Stimulated activated CD4-positive, alpha-beta T cell treated with anti-CD3 and anti-CD28 coated beads, Interleukin-12 subunit alpha, Interleukin-12 subunit beta, amount 100 ng/mL, for 24 hours (primary cell): ENCODE measurements at regions not wholly inside any gene's neighbourhood (a gene's known extent, or its start where the extent isn't known, plus 50 kb on each side); places are given as distances from the start of the nearest gene placed in this dataset.

Experiments used
- DNase-seq, 2 experiments: peaks; one replicate each; pipeline ENCODE4 v3.0.0-alpha.2; 2020; ENCODE audit warnings: low read depth in 2 of 2

DNA sequence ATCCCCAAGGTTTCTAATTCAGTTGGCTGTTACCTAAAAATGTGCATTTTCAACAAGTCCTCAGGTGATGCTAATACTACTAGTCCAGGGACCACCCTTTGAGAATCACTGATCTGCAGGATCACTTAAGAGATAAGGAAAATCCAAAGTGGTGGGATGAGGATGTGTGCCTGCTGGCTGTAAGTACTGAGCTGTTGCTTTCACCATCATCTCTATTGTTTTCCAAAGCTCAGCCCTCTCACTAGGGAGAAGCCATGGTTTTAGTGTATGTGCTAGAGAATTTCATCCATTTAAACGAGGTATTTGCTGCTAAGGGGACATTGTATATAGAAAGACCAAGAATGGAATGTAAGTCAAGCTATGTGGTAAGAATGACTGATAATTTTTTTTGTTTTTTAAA is 202.3 kb downstream of the KIF21A start:
- DNase-seq = no peak

DNA sequence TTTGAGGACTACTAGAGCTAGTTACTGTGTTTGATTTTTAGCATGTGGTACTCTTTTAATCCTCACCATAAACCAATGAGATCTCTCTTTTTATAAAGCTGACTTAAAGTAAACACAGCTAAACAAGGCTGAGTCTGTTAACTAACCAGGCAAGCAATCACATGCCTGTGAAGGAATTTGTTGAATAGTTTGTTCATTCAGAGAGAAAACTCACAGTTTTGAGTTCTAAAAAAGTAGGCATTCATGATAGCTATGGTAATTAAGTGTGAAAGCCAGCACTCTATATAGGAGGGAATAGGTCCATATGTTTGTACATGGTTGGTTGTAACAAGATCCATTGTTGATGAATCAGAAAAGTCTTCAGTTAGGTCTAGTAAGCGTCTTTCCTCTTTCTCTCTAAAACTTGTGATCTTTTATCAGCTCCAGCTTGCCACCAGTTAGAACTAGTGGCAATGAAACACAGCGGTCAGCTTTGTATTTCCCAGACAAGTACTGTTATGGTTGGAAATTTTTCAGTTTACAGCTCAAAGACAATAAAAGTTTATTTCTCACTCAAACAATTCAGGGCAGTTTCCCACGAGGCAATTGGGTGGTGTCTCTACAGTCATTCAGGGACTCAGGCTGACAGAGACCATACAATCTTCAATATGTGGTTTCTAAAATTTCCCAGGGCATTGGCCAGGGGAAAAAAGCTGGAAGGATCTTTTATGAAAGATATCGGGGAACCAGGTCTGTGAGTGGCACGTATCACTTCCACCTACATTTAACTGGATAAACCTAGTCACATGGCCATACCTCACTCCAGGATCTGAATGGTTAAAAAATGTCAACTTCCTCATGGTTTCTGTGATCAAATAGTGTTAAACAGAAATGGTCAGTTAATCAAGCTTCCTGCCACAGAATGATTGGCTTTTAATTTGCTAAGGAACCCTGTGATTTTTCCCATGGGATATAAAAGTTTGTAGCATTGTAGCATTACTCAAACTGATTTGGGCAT is 203.1 kb downstream of the KIF21A start:
- DNase-seq = no peak

DNA sequence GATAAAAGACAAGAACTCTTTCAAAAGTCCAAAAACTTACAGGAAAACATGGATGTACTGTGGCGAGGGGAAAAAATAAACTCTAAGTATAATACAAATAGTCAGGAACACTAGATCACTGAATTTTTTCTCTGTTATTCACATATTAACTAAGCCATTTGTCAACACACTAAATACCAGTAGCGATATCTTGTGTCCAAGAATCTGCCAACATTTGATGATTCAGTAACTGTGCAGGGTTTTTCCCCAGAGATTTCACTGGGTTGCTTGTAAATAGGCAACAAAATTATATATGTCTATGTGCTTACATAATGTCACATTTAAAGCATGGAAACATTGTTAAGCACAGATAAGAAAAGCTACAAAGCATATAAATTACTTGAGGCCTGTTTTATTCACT is 205.9 kb downstream of the KIF21A start:
- no peak for DNase-seq

DNA sequence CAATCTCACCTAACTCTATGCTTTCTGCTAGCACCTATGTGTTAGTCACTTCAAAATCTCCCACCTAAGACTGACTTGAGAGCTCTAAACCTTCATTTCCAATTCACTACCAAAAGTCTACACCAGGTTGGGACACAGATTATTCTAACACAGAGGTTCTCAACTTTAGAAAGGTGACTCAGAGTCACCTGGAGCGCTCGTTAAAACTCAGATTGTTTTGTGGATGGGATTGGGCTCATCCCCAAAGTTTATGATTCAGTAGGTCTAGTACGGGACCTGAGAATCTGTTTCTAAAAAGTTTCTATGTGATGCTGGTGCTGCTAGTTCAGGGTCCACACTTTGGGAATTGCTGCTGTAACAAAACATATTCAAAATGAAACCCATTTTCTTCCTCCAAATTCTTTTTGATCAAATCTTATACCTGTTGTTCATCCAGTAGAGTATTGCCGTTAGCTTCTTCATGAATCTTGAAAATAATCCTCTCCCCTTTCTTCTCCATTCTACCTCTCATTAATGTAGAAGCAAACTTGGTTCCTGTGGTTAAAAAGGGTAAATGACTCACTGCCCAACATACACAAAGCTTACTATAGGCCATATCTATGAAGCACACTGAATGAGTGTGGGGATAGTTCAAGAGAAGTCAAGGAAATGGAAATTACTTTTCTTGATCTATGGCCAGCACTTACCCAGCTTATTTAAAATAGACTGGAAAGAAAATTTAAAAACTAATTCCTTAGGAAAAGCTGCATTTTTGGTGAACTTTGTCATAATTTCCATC is 206.7 kb downstream of the KIF21A start:
- DNase-seq = no peak

DNA sequence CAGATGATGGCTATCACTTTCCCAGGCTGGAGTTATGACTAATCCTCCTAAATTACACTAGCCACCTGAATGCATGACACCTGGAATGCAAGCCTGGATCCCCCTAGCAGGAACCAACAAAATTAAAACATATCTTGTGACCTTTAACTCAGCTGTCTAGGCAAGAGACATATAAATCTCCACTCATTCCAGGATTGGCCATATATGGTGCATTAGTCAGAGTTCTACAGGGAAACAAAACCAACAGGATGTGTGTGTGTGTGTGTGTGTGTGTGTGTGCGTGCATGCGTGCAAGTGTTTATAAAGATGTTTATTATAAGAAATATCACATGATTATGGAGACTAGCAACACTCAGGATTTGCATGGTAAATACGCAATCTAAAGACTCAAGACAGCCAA is 212.8 kb downstream of the KIF21A start:
- no peak for DNase-seq

DNA sequence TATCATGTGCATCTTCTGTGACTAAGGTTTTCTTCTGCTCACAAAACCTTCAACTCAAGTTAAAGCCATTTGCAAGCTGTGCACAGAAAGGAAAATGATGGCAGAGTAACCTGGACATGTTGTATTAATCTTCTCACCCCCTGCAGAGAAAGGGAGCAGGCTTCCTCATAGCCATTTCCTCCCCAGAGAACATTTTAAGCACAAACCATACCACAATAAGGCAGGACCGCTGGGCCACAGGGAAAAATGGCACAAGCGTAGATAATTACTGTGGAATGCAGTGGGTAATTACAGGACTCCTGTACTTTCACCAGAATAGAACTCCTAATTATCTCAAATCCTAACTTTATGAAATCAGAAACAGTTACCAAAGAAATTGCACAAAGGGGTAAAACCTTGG is 215.7 kb downstream of the KIF21A start:
- DNase-seq = no peak

DNA sequence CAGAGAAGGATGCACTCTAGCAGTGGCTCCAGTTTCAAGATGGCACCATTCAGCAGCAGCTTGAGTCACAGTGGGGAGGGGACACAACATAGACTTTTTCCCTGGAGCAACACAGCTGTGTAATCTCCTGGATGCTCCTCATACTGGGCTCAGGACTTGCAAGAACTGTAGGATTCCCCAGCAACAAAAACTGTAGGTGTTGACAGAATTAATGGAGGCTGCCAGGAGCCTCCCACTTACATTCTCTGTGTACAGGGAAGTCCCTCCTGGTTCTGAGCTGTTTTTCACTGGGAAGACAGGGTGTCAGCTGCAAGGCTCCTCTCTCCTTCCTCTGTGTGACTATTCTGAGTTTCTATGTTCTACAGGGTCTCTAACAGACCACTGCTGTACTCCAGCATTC is 217.9 kb downstream of the KIF21A start:
- DNase-seq = no peak

DNA sequence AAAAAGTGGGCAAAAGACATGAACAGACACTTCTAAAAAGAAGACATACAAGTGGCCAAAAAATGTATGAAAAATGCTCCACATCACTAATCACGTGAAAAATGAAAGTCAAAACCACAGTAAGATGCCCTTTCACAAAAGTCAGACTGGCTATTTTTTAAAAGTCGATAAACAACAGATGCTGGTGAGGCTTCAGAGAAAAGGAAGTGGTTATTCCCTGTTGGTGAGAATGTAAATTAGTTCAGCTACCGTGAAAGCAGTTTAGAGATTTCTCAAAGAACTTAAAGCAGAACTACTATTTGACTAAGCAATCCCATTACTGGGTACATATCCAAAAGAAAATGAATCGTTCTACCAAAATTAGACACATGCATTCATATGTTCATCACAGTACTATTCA is 237.0 kb downstream of the KIF21A start:
- DNase-seq = no peak

DNA sequence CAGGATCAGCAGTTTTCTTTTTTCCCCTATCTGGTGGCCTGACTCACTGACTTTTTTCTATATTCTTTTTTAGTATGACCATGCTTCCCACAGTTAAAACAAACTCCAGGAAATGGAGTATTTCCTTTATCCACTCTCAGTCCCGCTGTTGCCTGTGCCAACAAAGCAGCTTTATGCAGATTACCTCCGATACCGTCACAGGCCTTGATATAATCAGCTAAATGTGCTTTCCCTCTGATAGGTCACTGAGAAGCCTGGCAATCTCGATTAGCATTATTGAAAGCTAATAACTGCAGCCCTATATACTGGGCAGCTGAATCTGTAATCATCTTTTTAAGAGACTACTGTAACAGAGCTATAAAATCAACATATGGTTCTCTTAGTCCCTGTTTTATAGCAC is 243.6 kb downstream of the KIF21A start:
- no peak for DNase-seq

DNA sequence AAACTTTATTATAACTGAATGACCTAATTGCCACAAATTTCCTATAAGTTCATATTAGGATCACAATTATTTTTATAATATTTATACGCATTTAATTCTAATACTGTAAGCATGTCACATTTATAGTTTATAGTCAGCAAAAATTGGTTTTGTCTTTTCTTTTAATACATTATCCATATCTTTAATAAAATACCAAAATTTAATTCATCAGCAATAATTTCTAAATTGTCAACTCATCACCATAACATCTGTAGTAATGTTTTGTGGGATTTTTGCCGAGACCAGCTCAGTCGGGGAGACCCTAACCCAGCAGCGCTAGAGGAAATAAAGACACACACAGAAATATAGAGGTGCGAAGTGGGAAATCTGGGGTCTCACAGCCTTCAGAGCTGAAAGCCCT is 254.2 kb downstream of the KIF21A start:
- DNase-seq = no peak

DNA sequence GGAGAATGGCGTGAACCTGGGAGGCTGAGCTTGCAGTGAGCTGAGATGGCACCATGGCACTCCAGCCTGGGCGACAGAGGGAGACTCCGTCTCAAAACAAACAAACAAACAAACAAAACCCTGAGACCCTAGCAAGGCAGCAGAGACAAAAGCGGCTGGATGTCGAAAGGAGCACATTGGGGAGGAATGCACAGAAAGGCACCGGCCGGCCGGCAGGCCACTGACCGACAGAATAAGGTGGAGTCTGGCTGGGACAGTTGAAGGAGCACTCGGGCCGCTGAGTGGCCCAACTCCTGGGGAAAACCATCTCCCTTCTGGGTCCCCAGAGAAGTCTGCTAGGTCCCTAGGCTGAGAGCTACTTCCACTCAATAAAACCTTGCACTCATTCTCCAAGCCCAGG is 256.2 kb downstream of the KIF21A start:
- no peak for DNase-seq

DNA sequence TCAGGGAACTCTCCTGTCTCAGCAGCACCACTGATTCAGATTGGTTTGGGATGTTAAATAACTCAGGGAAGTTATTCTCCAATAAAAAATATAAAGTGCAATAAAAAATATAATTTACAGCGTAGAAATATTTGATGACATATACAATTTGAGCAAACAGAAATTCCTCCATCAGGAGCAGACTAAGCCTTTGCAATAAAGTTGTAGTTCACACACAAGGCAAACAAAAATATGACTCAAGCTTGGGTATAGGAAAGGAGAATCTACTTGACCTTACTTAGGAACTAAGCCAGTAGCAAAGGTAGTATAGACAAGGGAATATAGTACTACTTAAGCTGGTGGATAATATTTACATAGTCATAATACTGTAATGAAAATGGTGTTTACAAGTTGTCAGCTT is 264.1 kb downstream of the KIF21A start:
- DNase-seq = no peak

DNA sequence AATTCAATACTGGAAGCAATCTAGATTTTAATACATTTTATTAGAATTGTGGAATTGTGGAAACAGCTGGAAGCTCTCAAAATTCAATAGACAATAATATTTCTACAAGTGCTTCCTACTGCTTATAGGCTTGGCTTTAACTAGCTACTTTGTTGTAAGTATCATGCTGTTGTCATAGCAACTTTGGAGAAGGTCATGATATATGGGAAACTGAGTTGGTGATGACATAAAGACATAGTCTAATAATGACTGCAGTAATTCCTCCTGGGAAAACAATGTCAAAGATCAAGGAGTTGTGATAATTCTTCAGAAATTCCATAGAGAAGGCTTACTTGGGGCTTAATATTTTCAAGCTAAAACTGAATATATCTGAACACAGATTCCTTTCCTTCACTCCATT is 266.6 kb downstream of the KIF21A start:
- no peak for DNase-seq

DNA sequence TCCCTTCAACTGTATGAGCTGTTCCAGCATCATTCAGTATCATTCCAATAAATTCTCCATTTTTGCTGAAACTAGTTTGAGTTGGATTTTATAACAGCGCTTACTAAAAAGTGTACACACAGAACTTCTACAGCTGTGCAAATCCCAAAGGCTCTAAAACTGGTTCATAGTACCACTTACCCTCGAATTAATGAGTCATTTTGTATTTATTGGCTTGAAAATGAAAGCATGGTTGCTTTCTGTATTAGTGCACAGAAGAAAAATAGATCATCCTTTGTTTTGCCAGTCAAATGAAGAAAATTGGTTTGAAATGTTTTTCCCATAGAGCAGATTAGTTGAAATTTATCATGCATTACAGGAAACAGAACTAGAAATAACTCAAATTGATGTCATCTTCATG is 268.3 kb upstream of the CPNE8 start:
- no peak for DNase-seq

DNA sequence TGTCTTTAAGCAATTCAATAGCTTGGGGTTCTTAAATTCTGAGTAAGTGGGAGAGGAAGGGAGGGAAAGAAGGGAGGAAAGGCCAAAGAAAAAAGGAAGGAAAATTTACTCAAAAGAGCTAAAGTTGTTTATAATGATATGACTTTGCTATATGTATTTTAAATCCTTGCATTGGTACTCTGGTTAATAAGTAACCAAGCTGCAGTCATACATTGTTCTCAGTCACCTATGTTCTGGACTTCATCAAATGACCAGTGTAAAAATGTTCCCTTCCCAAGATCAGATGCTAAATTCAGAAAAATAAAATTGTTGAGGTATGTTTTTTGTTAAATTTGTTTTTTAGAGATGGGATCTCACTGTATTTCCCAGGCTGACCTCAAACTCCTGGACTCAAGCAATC is 259.9 kb upstream of the CPNE8 start:
- DNase-seq = no peak

DNA sequence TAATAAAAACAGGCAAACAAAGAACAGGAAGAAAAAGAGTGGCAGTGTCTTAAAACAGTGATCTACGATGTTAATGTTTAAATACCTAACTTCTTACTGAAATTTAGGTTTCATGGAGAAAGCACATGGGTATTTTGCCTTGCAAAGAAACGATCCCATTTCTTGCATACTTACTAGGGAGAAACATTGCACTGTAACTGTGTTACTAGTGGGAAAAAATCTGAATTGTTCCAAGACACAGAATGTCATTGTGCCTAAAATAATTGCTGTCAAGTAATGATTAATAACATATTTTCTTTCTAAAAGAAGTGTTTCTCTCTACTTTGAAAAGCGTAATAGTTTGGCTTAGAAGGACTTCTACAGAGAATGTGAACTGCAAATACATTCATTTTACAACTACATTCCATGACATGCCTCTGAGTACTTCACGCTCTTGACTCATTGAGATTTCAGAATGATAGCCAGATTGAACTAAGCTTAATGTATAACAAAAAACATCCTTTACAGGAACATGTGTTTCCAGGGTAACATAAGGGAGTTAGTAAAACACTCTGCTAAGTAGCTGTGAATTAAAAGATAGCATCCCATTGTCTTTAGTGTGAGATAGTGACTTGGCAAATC is 256.2 kb upstream of the CPNE8 start:
- no peak for DNase-seq

DNA sequence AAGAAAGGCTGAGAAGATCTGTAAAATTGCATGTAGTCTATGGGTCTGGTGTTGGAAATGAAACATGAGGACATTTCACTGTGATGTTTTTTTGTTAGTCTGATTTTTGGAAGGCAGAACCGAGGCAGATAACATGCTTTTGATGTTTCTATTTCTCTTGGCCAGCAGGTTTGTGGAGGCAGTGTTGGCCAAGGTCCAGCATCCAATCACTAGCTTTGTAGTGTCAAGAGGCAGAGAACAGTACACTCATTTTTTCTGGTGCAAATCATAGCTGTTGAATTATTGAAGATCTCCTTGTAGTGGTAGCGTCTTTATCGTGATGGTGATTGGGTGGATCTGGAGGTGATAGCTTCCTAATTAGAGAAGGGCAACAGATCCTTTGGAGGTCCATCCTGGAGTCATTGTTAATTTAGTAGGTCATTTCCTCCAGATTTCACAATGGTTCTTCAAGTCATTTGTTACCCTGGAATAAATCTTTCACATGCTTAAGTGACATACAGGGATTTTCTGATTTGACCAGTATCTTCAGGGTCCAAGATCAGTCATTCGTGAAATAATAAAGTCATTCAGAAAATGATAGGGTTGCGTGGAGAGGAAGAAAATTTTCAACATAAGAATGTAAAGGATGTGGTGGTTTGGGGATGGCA is 252.4 kb upstream of the CPNE8 start:
- no peak for DNase-seq

DNA sequence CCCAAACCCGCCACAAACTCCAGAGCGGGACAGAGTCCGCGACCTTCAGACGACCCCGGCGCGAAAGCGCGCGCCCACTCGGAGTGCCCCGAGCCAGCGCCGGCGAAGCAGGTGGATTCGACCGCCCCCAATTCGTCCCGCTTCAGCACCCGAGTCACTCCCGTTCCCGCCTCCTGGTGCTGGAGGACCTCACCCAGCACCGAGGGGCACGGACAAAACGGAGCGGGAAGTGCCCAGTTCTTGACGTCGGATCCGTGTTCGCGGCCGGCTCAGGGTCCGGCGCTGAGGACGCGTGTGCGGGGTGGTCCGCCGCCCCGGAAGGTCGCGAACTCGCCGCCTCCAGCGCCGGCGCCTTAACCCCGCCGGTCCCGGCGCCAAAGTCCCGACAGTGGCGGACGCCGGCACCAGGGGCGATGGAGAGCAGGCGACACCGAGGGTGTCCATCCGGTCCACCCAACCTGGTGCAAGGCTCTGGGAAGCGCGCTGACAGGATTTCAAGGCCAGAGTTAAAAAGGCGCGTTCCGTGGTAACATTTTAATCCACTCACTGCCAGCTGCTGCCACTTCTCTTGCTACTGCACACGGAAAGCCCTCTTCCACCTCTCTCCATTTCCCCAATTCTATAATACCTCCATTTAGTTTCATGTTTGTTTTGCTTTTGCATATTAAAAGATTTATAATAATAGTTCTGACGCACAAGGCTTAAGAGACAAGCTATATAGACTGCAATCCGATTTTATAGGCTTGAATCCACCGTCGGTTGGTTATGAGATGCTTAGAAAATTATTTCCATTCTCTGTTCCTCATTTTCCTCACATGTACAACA is 240.0 kb upstream of the CPNE8 start:
- DNase-seq = peak; percentile 1 to 51

DNA sequence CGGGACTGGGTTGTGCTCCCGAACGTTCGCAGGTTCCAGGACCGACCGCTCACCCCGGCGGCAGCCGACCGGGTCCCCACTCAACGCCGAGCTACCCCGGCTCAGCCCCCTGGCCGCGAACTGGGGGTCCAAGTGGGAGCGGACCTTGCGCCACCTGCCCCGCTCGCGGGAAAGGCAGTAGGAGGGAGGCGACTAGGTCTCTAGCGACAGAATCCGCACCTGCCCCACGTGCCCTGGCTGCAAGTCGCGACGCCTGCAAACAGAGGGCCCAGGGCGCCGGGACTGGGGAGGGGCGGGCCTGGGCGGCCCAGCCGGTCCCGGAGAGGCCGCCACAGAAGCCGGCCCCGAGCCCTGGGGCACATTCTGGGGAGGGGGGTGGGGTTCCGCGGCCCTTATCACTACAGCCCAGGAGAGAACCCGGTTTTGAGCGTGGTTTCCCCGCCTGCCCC is 239.2 kb upstream of the CPNE8 start:
- no peak for DNase-seq

DNA sequence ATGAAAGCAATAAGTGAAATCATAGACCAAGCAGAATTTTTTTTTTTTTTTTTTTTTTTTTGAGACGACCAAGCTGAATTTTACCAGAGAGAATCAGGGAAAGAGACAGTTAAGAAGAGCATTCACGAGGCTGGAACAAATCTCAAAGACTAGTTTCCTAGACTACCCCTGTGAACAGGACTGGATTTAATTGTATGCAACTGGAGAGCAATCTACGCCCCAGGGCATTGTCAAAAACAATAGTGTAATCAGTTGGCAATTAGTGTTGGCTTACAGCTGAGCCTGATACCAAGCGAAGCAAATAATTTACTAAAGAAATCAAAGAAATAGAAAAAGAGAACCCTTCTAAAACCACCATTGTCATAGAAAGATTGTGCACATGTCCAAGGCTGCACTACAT is 232.9 kb upstream of the CPNE8 start:
- DNase-seq = no peak

DNA sequence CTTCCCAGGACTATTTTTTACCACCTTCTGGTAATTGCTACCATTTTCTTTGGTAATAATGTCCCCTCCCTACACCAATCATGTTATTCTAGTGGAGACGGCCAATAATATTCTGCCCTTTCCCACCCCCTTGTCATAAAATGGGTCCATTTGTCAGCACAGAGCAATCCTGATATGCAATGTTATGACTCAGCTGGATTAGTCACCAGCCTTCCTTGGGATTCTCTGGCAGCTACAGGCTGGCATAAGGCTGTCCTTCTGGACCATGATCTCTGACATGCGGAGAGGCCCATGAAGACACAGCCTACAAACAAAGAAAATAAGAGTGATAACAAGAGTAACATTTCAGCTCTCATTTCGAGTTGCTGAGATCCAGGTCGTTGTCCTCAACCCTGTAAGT is 222.0 kb upstream of the CPNE8 start:
- no peak for DNase-seq
